ENCODE measurements at regions not wholly inside any gene's neighbourhood (a gene's known extent, or its start where the extent isn't known, plus 50 kb on each side); places are given as distances from the start of the nearest gene placed in this dataset.
A peak's percentile ranks its signal among the peaks of the same experiment; 100 is the strongest.

GRCh38 chr18:31243740-31244512, 74.0 kb upstream of the DSG1 start:
- no peaks in the 10 kb centered on the region for H3K4me1 ChIP-seq (ENCODE audit: insufficient read depth, low read length)
- no peak for DNase-seq (ENCODE audit: insufficient read length, low spot score, missing footprints)
- no peaks in the 10 kb centered on the region for H3K9me3 ChIP-seq (ENCODE audit: low read depth, low read length)
- H3K27me3 ChIP-seq (ENCODE audit: insufficient read depth, low read length) = no peaks in the 10 kb centered on the region
- no peaks in the 10 kb centered on the region for H3K79me2 ChIP-seq (ENCODE audit: insufficient read depth, low read length)
- no peak overlapping the region for H3K27ac ChIP-seq (ENCODE audit: low read depth, low read length)
- H2AFZ ChIP-seq (ENCODE audit: low read length) = no peak overlapping the region
- no peak for TF ChIP-seq CTCF (IDR thresholded peaks at IDR 0.05; ENCODE audit: extremely low read depth, low read depth, low read length)
- no peak overlapping the region for H3K4me2 ChIP-seq (ENCODE audit: insufficient read depth, low read length)
- no peak overlapping the region for H3K4me3 ChIP-seq (ENCODE audit: insufficient read depth, low read length)
- H3K36me3 ChIP-seq (ENCODE audit: insufficient read depth, low read length) = no peaks in the 10 kb centered on the region
- no peaks in the 10 kb centered on the region for H4K20me1 ChIP-seq (ENCODE audit: insufficient read depth, low read length)

- DNase-seq (ENCODE audit: insufficient read length, low spot score, missing footprints) = no peak
- no peak overlapping the region for H3K4me3 ChIP-seq (ENCODE audit: insufficient read depth, low read length)
- no peaks in the 10 kb centered on the region for H3K27me3 ChIP-seq (ENCODE audit: insufficient read depth, low read length)
- H3K4me1 ChIP-seq (ENCODE audit: insufficient read depth, low read length) = no peaks in the 10 kb centered on the region
- H3K79me2 ChIP-seq (ENCODE audit: insufficient read depth, low read length) = no peaks in the 10 kb centered on the region
- TF ChIP-seq CTCF (IDR thresholded peaks at IDR 0.05; ENCODE audit: extremely low read depth, low read depth, low read length) = no peak
- H3K27ac ChIP-seq (ENCODE audit: low read depth, low read length) = no peak overlapping the region
- no peaks in the 10 kb centered on the region for H4K20me1 ChIP-seq (ENCODE audit: insufficient read depth, low read length)
- no peaks in the 10 kb centered on the region for H3K9me3 ChIP-seq (ENCODE audit: low read depth, low read length)
- H2AFZ ChIP-seq (ENCODE audit: low read length) = peak overlapping the region; percentile 26
- no peaks in the 10 kb centered on the region for H3K36me3 ChIP-seq (ENCODE audit: insufficient read depth, low read length)
- H3K4me2 ChIP-seq (ENCODE audit: insufficient read depth, low read length) = no peak overlapping the region
Measured at GRCh38 chr18:31244771-31245394, 73.1 kb upstream of the DSG1 start.

GRCh38 chr18:31245820-31246219, 72.1 kb upstream of the DSG1 start:
- TF ChIP-seq CTCF (IDR thresholded peaks at IDR 0.05; ENCODE audit: extremely low read depth, low read depth, low read length) = no peak
- H3K9me3 ChIP-seq (ENCODE audit: low read depth, low read length) = no peaks in the 10 kb centered on the region
- H4K20me1 ChIP-seq (ENCODE audit: insufficient read depth, low read length) = no peaks in the 10 kb centered on the region
- no peaks in the 10 kb centered on the region for H3K27me3 ChIP-seq (ENCODE audit: insufficient read depth, low read length)
- H2AFZ ChIP-seq (ENCODE audit: low read length) = no peak overlapping the region
- no peak overlapping the region for H3K4me3 ChIP-seq (ENCODE audit: insufficient read depth, low read length)
- H3K27ac ChIP-seq (ENCODE audit: low read depth, low read length) = no peak overlapping the region
- no peak overlapping the region for H3K4me2 ChIP-seq (ENCODE audit: insufficient read depth, low read length)
- no peaks in the 10 kb centered on the region for H3K36me3 ChIP-seq (ENCODE audit: insufficient read depth, low read length)
- peak; percentile 14 for DNase-seq (ENCODE audit: insufficient read length, low spot score, missing footprints)
- no peaks in the 10 kb centered on the region for H3K79me2 ChIP-seq (ENCODE audit: insufficient read depth, low read length)
- no peaks in the 10 kb centered on the region for H3K4me1 ChIP-seq (ENCODE audit: insufficient read depth, low read length)

GRCh38 chr18:31246460-31246859, 71.5 kb upstream of the DSG1 start:
- no peak for DNase-seq (ENCODE audit: insufficient read length, low spot score, missing footprints)
- no peaks in the 10 kb centered on the region for H3K79me2 ChIP-seq (ENCODE audit: insufficient read depth, low read length)
- H3K36me3 ChIP-seq (ENCODE audit: insufficient read depth, low read length) = no peaks in the 10 kb centered on the region
- H2AFZ ChIP-seq (ENCODE audit: low read length) = no peak overlapping the region
- H4K20me1 ChIP-seq (ENCODE audit: insufficient read depth, low read length) = no peaks in the 10 kb centered on the region
- H3K27me3 ChIP-seq (ENCODE audit: insufficient read depth, low read length) = no peaks in the 10 kb centered on the region
- TF ChIP-seq CTCF (IDR thresholded peaks at IDR 0.05; ENCODE audit: extremely low read depth, low read depth, low read length) = no peak
- no peak overlapping the region for H3K27ac ChIP-seq (ENCODE audit: low read depth, low read length)
- H3K4me1 ChIP-seq (ENCODE audit: insufficient read depth, low read length) = no peaks in the 10 kb centered on the region
- H3K4me2 ChIP-seq (ENCODE audit: insufficient read depth, low read length) = no peak overlapping the region
- no peaks in the 10 kb centered on the region for H3K9me3 ChIP-seq (ENCODE audit: low read depth, low read length)
- H3K4me3 ChIP-seq (ENCODE audit: insufficient read depth, low read length) = no peak overlapping the region
